Transverse colon (tissue), 4 donors: ENCODE measurements at regions not wholly inside any gene's neighbourhood (a gene's known extent, or its start where the extent isn't known, plus 50 kb on each side); places are given as distances from the start of the nearest gene placed in this dataset.

Experiments
- DNase-seq: peaks from one replicate; pipeline ENCODE4 v3.0.0-alpha.2; 2019
- H3K27ac ChIP-seq, 4 donors: fragments of 200-600 bp; sonication (generic); 2 replicates each; pipeline ENCODE4 v1.5.1; 2016 to 2018; ENCODE audit warnings: inconsistent platforms in 4 of 4
- H3K27me3 ChIP-seq: fragments of 200-600 bp; sonication (generic); 2 replicates; pipeline ENCODE4 v1.5.1; 2017; ENCODE audit warnings: inconsistent platforms
- H3K36me3 ChIP-seq, 4 donors: fragments of 200-600 bp; sonication (generic); 2 replicates each; pipeline ENCODE4 v1.5.1; 2017 to 2019; ENCODE audit warnings: inconsistent platforms in 4 of 4
- H3K4me1 ChIP-seq, 4 donors: fragments of 200-600 bp; sonication (generic); 2 replicates each; pipeline ENCODE4 v1.5.1; 2017 to 2020; ENCODE audit warnings: inconsistent platforms in 4 of 4
- H3K4me3 ChIP-seq, 4 donors: fragments of 200-600 bp; sonication (generic); 1 replicate in 1 of 4; 2 replicates in 3 of 4; pipeline versions ENCODE4 v1.5.1 to v1.6.1; 2017 to 2019; ENCODE audit warnings: inconsistent platforms in 4 of 4
- H3K9me3 ChIP-seq, 2 donors: fragments of 200-600 bp; sonication (generic); 2 replicates each; pipeline ENCODE4 v1.5.1; 2017 to 2019; ENCODE audit warnings: inconsistent platforms in 2 of 2
- EP300 ChIP-seq: sonication (generic); formaldehyde crosslinking; IDR thresholded peaks from one replicate; pipeline ENCODE4 v1.6.1; 2017; ENCODE audit warnings: antibody characterized with exemption, low read depth
- POLR2A ChIP-seq: fragments of 450-650 bp; IDR thresholded peaks from one replicate; pipeline ENCODE4 v1.6.1; 2016; ENCODE audit warnings: antibody characterized with exemption, mild to moderate bottlenecking, moderate library complexity
- POLR2AphosphoS5 ChIP-seq, 3 donors: sonication (generic); formaldehyde crosslinking; IDR thresholded peaks; one replicate each; pipeline ENCODE4 v1.6.1; 2016; ENCODE audit warnings: antibody characterized with exemption in 3 of 3
- WGBS, 2 donors: methylation state at CpG; one replicate each; pipeline ENCODE4 v1.1.5; 2018; ENCODE audit warnings: low coverage in 1 of 2; 5-methylcytosine and 5-hydroxymethylcytosine counted together
- in situ Hi-C, 4 donors: fragments of 200-750 bp; cut with MboI; loops; one replicate each; pipeline versions ENCODE4 v1.15.0 to v1.15.1; 2017; ENCODE audit warnings: low sequenced_read_pairs in 3 of 4, low pct_ligation_motif_present in 1 of 4, low pct_unique_long_range_greater_than_20kb in 1 of 4
- intact Hi-C: fragments of 100-400 bp; cut with DNase I; formaldehyde crosslinking; loops from one replicate; pipeline ENCODE4 v1.15.1; 2023; ENCODE audit warnings: low total_unique reads
- TF ChIP-seq, protein P1 (sequence below), 5 experiments: fragments of 200-600 bp in 3 of 5; fragments of 450-650 bp in 2 of 5; sonication (generic) in 3 of 5; IDR thresholded peaks; 1 replicate in 2 of 5; 2 replicates in 3 of 5; pipeline ENCODE4 v1.5.1; 2016 to 2017; ENCODE audit warnings: antibody characterized with exemption in 5 of 5, inconsistent platforms in 3 of 5, mild to moderate bottlenecking in 2 of 5, moderate library complexity in 1 of 5

DNA sequence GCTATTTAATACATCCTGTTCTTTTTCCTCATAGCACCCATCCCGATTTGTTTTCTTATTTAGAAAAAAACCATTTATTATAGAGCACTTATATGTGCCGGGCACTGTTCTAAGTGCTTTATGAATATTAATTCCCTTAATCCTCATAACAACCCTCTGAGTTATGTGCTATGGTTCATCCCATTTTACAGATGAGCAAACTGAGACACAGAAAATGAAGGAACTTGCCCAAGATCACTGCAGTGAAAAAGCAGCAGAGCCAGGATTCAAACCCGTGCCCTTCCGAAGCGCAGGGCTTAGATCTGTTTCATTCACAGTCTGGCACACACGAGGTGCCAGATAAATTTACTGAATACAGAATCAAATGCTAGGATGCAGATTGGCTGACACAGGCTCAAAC is 85.1 kb upstream of the ZC3H12A start:
- no peaks in the 10 kb centered on the region for H3K9me3 ChIP-seq
- H3K27me3 ChIP-seq: peaks cover 29% of the 10 kb centered on the region
- DNase-seq: no peak
- in situ Hi-C loops (no loop called here), intact Hi-C loops (no loop called here)
- no peak overlapping the region for H3K4me3 ChIP-seq
- no peaks in the 10 kb centered on the region for H3K36me3 ChIP-seq
- 82 to 83% methylated on average over 2 to 6 of the region's 6 CpGs for WGBS, 2 donors
- no peaks in the 10 kb centered on the region for H3K4me1 ChIP-seq
- no peak for TF ChIP-seq EP300
- TF ChIP-seq POLR2AphosphoS5 (IDR thresholded peaks at IDR 0.05): no peak
- TF ChIP-seq, protein P1, sequence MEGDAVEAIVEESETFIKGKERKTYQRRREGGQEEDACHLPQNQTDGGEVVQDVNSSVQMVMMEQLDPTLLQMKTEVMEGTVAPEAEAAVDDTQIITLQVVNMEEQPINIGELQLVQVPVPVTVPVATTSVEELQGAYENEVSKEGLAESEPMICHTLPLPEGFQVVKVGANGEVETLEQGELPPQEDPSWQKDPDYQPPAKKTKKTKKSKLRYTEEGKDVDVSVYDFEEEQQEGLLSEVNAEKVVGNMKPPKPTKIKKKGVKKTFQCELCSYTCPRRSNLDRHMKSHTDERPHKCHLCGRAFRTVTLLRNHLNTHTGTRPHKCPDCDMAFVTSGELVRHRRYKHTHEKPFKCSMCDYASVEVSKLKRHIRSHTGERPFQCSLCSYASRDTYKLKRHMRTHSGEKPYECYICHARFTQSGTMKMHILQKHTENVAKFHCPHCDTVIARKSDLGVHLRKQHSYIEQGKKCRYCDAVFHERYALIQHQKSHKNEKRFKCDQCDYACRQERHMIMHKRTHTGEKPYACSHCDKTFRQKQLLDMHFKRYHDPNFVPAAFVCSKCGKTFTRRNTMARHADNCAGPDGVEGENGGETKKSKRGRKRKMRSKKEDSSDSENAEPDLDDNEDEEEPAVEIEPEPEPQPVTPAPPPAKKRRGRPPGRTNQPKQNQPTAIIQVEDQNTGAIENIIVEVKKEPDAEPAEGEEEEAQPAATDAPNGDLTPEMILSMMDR (IDR thresholded peaks at IDR 0.05): no peak
- TF ChIP-seq POLR2A: no peak
- H3K27ac ChIP-seq: no peak overlapping the region

DNA sequence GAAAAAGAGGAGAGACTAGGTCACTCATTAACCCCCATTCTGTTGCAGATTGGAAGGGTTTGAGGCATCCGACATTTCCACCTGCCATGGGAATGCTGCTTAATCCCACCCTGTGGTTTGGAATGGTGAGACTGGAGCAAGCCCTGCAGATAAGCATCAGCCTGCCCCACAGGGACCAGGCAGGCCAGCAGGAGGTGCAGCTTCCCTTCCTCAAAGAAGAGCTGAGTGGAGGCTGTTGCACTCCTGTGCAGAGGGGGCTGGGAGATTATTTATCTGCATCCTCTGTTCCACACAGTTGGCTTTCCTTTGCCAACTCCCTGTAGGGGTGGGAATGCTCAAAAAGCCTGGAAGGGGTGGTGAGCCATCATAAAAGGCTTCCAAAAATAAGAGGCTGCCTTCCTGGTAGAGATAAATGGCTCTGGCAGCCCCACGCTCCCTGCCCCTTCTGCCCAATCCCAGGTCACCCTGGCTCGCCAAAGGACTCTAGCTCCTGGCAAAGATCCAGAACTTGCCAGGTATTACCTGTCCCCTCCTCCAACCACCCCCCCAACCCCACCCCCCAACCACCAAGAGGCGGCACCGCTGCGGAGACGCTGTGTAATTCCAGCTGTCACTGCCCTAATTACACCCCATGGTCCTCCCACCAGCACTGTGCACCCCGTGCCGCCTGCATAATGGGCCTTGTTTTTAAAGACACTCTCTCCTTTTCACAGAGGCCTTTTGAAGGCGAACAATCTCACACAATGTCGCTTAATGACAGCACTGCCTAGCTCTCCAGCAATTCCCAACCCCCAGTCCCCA is 83.0 kb upstream of the ZC3H12A start:
- H3K9me3 ChIP-seq: no peaks in the 10 kb centered on the region
- WGBS, 2 donors: 7 to 14% methylated on average over 6 to 11 of the region's 11 CpGs
- in situ Hi-C loops (no loop called here), intact Hi-C loops (no loop called here)
- no peak overlapping the region for H3K27ac ChIP-seq
- TF ChIP-seq POLR2AphosphoS5 (IDR thresholded peaks at IDR 0.05) (no peak), EP300 (no peak), POLR2A (no peak)
- TF ChIP-seq, protein P1 (IDR thresholded peaks at IDR 0.05): no peak
- no peak for DNase-seq
- H3K4me3 ChIP-seq: no peak overlapping the region
- peaks cover 50% of the 10 kb centered on the region for H3K27me3 ChIP-seq
- no peaks in the 10 kb centered on the region for H3K4me1 ChIP-seq
- no peaks in the 10 kb centered on the region for H3K36me3 ChIP-seq

DNA sequence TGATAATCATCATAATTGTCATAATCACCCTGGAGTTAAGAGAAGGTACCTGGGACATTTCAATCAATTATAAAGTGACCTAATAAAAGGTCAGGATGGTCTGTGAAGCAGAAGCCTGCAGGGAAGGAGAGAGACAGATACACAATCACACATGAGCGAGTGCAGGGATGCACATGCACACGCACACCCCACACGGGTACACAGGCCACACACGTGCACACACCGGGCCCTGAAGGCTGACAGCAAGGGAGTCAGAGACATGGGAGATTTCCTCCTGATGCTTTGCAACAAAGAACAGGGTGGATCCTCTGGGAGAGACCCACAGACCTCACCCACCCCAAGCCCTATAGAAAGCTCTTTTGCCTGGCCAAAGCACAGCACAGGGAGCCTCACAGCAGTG is 82.3 kb upstream of the ZC3H12A start:
- no peak overlapping the region for H3K27ac ChIP-seq
- no peaks in the 10 kb centered on the region for H3K9me3 ChIP-seq
- no peaks in the 10 kb centered on the region for H3K36me3 ChIP-seq
- peaks cover 57% of the 10 kb centered on the region for H3K27me3 ChIP-seq
- no peak overlapping the region for H3K4me3 ChIP-seq
- no peak for DNase-seq
- 55 to 61% methylated on average over 2 to 5 of the region's 5 CpGs for WGBS, 2 donors
- in situ Hi-C loops (no loop called here), intact Hi-C loops (no loop called here)
- no peaks in the 10 kb centered on the region for H3K4me1 ChIP-seq
- no peak for TF ChIP-seq EP300
- TF ChIP-seq POLR2A: no peak
- no peak for TF ChIP-seq POLR2AphosphoS5 (IDR thresholded peaks at IDR 0.05)
- TF ChIP-seq, protein P1 (IDR thresholded peaks at IDR 0.05): no peak

DNA sequence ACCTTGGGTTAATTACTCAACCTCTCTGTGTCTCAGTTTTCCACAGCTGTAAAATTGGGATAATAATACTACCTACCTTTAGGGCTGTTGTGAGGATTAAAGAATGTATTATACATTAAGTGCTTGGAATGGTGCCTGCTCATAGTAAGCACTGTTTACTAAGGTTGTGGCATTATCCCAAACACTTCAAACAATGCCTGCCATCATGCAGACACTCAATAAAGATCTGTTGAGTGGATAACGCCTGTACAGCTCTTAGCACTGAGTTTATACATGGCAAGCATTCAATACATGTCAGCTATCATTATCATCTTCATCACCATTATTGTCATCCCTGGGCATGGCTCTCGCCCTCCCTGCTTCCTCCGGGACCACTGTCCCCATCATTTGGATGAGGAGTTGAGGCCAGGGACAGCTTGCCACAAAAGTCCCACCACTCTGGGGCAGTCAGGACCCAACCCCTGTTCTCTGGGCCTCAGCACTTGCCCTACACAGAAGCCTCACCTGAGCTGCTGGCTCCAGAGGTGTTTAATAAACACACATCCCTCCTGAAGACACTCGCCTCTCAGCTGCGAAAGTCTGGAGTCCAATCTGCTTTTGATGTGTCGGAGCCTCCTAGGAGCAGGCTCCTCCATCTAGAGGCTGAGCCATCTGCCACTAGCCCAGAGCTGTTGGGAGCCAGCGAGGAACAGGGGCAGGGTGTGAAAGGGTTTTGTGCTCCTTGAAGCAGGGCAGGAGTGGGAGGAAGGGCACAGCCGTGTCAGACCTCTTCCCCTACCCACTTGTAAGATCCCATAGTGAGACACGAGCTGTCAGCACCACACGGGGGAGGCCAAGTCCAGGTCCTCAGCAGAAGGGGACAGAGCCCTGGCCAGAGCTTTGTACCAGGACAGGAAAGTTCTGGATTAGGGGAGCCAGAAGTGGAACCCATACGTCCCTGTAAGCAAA is 80.9 kb upstream of the ZC3H12A start:
- H3K36me3 ChIP-seq: no peaks in the 10 kb centered on the region
- no peaks in the 10 kb centered on the region for H3K4me1 ChIP-seq
- no peak overlapping the region for H3K4me3 ChIP-seq
- peaks cover 67% of the 10 kb centered on the region for H3K27me3 ChIP-seq
- no peak for DNase-seq
- intact Hi-C loops (no loop called here), in situ Hi-C loops (no loop called here)
- H3K27ac ChIP-seq: no peak overlapping the region
- no peaks in the 10 kb centered on the region for H3K9me3 ChIP-seq
- WGBS, 2 donors: 10 to 51% methylated on average over 2 to 11 of the region's 11 CpGs
- TF ChIP-seq POLR2AphosphoS5 (IDR thresholded peaks at IDR 0.05) (no peak), POLR2A (no peak), EP300 (no peak)
- TF ChIP-seq, protein P1 (IDR thresholded peaks at IDR 0.05): no peak
